Fibroblast of lung (primary cell): ENCODE measurements at regions not wholly inside any gene's neighbourhood (a gene's known extent, or its start where the extent isn't known, plus 50 kb on each side); places are given as distances from the start of the nearest gene placed in this dataset.

Experiments
- DNase-seq, 2 donors: peaks; one replicate each; pipeline versions ENCODE4 v3.0.0 to v3.0.0-alpha.2; 2010; ENCODE audit warnings: low read depth in 2 of 2
- H2AFZ ChIP-seq: 2 replicates; pipeline ENCODE4 v1.5.1; 2012; ENCODE audit warnings: low read length, control low read depth, inconsistent platforms
- H3K27ac ChIP-seq: 2 replicates; pipeline ENCODE4 v1.5.1; 2011; ENCODE audit warnings: low read length, control low read depth; ENCODE audit not compliant: insufficient read depth
- H3K27me3 ChIP-seq: 2 replicates; pipeline ENCODE4 v1.5.1; 2011; ENCODE audit warnings: mild to moderate bottlenecking, low read length; ENCODE audit not compliant: control insufficient read depth, insufficient read depth
- H3K36me3 ChIP-seq: 2 replicates; pipeline ENCODE4 v1.5.1; 2011; ENCODE audit warnings: low read length; ENCODE audit not compliant: control insufficient read depth, insufficient read depth
- H3K4me1 ChIP-seq: 2 replicates; pipeline ENCODE4 v1.5.1; 2011; ENCODE audit warnings: low read length; ENCODE audit not compliant: control insufficient read depth, insufficient read depth; ENCODE audit errors: extremely low read depth
- H3K4me2 ChIP-seq: 2 replicates; pipeline ENCODE4 v1.5.1; 2011; ENCODE audit warnings: low read length, control low read depth; ENCODE audit not compliant: insufficient read depth; ENCODE audit errors: extremely low read depth
- H3K4me3 ChIP-seq, 4 experiments: fragments of 200-600 bp in 1 of 4; sonication (generic) in 1 of 4; replicated peaks in 1 of 4; 2 replicates each; pipeline ENCODE4 v1.5.1; 2011 to 2016; ENCODE audit warnings: low read length in 4 of 4, low read depth in 3 of 4, mild to moderate bottlenecking in 3 of 4, control low read depth in 2 of 4, inconsistent platforms in 1 of 4, mixed read lengths in 1 of 4; ENCODE audit not compliant: insufficient read depth in 1 of 4; ENCODE audit errors: control extremely low read depth in 1 of 4
- H3K79me2 ChIP-seq: 2 replicates; pipeline ENCODE4 v1.5.1; 2012; ENCODE audit warnings: mild to moderate bottlenecking, low read length, inconsistent platforms; ENCODE audit not compliant: control insufficient read depth, insufficient read depth
- H3K9ac ChIP-seq: 2 replicates; pipeline ENCODE4 v1.5.1; 2011; ENCODE audit warnings: mild to moderate bottlenecking, low read length, control low read depth; ENCODE audit not compliant: insufficient read depth
- H3K9me3 ChIP-seq: 2 replicates; pipeline ENCODE4 v1.5.1; 2012; ENCODE audit warnings: low read depth, low read length; ENCODE audit not compliant: control insufficient read depth, insufficient read depth
- H4K20me1 ChIP-seq: 2 replicates; pipeline ENCODE4 v1.5.1; 2011; ENCODE audit warnings: low read length; ENCODE audit not compliant: control insufficient read depth, insufficient read depth; ENCODE audit errors: extremely low read depth
- EZH2 ChIP-seq: IDR thresholded peaks from 2 replicates; pipeline ENCODE4 v1.5.1; 2012; ENCODE audit warnings: low read length, control low read depth, mild to moderate bottlenecking; ENCODE audit errors: missing control alignments
- TF ChIP-seq, protein P1 (sequence below), 2 donors: IDR thresholded peaks in 1 of 2; conservative IDR thresholded peaks in 1 of 2; 1 replicate in 1 of 2; 2 replicates in 1 of 2; pipeline ENCODE4 v1.5.1; 2011 to 2012; ENCODE audit warnings: low read length in 2 of 2, control low read depth in 1 of 2, inconsistent platforms in 1 of 2, low read depth in 1 of 2, mild to moderate bottlenecking in 1 of 2

DNA sequence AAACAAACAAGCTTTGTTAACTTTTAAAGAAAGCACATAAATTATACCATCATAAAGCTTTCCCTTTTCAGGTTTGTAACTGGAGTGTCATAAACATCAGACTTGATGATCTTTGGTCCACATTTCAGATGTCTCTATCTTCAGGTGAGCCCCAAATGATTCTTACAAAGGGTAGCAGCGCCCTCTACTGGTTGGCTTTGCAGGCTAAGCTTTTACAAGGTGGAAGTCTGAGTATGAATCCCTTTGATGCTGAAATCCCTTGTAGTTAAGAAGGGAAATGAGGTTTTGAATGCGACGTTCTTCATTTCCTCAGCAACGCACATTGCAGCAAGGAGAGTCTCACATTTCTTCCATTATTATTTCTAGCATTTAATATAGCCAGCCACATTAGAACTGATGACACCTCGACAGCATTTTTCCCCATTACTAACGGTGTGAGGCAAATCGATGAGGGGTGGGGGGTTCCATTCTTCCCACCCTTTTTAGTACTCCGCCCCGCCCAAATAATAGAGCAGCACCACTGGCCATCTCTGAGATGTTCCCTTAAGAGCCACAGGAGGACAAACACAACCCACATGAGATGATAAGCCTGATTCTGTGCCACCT is 126.3 kb upstream of the NT5E start:
- peak; percentile 59 to 83 for DNase-seq
- Histone ChIP-seq H3K79me2 (no peaks in the 10 kb centered on the region), H2AFZ (no peak overlapping the region), H3K4me3 (no peak overlapping the region), H3K4me2 (no peak overlapping the region), H3K27me3 (peaks cover 5% of the 10 kb centered on the region), H3K9ac (no peak overlapping the region), H3K4me1 (no peaks in the 10 kb centered on the region), H4K20me1 (no peaks in the 10 kb centered on the region), H3K9me3 (no peaks in the 10 kb centered on the region), H3K27ac (no peak overlapping the region), H3K36me3 (no peaks in the 10 kb centered on the region)
- TF ChIP-seq, protein P1, sequence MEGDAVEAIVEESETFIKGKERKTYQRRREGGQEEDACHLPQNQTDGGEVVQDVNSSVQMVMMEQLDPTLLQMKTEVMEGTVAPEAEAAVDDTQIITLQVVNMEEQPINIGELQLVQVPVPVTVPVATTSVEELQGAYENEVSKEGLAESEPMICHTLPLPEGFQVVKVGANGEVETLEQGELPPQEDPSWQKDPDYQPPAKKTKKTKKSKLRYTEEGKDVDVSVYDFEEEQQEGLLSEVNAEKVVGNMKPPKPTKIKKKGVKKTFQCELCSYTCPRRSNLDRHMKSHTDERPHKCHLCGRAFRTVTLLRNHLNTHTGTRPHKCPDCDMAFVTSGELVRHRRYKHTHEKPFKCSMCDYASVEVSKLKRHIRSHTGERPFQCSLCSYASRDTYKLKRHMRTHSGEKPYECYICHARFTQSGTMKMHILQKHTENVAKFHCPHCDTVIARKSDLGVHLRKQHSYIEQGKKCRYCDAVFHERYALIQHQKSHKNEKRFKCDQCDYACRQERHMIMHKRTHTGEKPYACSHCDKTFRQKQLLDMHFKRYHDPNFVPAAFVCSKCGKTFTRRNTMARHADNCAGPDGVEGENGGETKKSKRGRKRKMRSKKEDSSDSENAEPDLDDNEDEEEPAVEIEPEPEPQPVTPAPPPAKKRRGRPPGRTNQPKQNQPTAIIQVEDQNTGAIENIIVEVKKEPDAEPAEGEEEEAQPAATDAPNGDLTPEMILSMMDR (conservative IDR thresholded peaks at IDR 0.05 in 1 of 2, IDR thresholded peaks at IDR 0.05 in 1 of 2; ENCODE audit: low read depth in 1 of 2, low read length in 2 of 2), result peak; percentile 96 to 98
- no peak for TF ChIP-seq EZH2

DNA sequence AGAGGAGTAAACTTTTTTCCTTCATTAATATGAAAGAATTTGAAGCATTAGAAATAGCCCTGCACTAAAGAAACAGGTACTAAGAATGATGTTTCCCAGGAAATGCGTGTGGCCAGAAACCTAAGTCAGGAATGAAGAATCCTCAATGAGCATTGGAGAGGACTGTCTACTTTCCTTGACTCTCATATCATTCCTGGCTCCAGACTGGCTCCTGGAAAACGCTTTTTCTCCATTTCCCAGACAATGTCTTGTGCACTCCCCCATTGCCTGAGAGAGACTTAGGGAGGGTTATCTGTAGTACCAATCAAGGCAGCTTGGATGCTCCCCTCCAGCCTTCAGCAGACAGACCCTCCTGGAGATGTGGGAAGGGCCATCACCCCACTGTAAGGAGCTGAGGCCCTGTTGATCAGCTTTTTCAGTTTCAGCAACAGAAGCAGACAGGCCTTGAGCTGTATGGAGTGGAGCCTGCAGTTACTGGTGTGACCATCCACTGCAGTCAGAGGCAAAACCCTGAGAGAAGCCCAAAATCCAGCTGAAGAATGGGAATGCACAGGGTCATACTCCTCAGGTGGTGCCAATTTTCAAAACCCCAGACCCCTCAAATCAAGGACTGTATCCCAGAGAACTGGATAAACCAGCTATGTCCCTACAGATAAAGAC is 127.3 kb upstream of the NT5E start:
- no peak for DNase-seq
- TF ChIP-seq, protein P1 (conservative IDR thresholded peaks at IDR 0.05 in 1 of 2, IDR thresholded peaks at IDR 0.05 in 1 of 2; ENCODE audit: low read depth in 1 of 2, low read length in 2 of 2), result no peak
- TF ChIP-seq EZH2, result no peak
- Histone ChIP-seq H3K27me3 (peaks cover 5% of the 10 kb centered on the region), H3K9ac (no peak overlapping the region), H3K9me3 (no peaks in the 10 kb centered on the region), H2AFZ (no peak overlapping the region), H3K4me2 (no peak overlapping the region), H3K79me2 (no peaks in the 10 kb centered on the region), H3K4me1 (no peaks in the 10 kb centered on the region), H4K20me1 (no peaks in the 10 kb centered on the region), H3K4me3 (no peak overlapping the region), H3K36me3 (no peaks in the 10 kb centered on the region), H3K27ac (no peak overlapping the region)

DNA sequence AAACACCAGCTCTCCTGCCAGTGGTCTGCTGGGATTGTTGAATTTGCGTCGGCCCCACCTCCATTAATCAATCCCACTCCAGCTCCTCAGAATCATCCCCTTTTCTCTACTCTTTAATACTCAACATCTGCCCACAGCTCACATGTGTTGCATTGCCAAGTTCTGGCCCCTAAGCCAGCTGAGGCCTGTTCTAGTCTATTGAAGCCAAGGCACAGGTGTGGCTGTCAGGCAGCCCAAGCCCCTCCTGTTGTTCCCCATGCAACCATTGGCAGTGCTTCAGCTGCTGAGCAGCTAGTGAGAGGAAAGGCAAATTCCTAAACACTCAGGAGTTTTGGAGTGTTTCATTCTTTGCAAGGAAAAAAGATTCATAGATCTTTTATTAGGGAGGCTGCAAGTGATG is 128.0 kb upstream of the NT5E start:
- Histone ChIP-seq H3K27me3 (peaks cover 5% of the 10 kb centered on the region), H3K27ac (no peak overlapping the region), H4K20me1 (no peaks in the 10 kb centered on the region), H3K36me3 (no peaks in the 10 kb centered on the region), H3K9ac (no peak overlapping the region), H3K4me2 (no peak overlapping the region), H3K9me3 (no peaks in the 10 kb centered on the region), H2AFZ (no peak overlapping the region), H3K4me3 (no peak overlapping the region), H3K4me1 (no peaks in the 10 kb centered on the region), H3K79me2 (no peaks in the 10 kb centered on the region)
- TF ChIP-seq, protein P1 (conservative IDR thresholded peaks at IDR 0.05 in 1 of 2, IDR thresholded peaks at IDR 0.05 in 1 of 2; ENCODE audit: low read depth in 1 of 2, low read length in 2 of 2), result no peak
- TF ChIP-seq EZH2, result no peak
- no peak for DNase-seq
